ENCODE measurements at regions not wholly inside any gene's neighbourhood (a gene's known extent, or its start where the extent isn't known, plus 50 kb on each side); places are given as distances from the start of the nearest gene placed in this dataset.

GRCh38 chr18:52002600-52002999, 337.4 kb upstream of the DCC start:
- no peak for ATAC-seq
- no peak for TF ChIP-seq ARNTL (CRISPR knock-in tag; IDR thresholded peaks at IDR 0.05; ENCODE audit: borderline replicate concordance, low read depth)
- TF ChIP-seq, protein P1, sequence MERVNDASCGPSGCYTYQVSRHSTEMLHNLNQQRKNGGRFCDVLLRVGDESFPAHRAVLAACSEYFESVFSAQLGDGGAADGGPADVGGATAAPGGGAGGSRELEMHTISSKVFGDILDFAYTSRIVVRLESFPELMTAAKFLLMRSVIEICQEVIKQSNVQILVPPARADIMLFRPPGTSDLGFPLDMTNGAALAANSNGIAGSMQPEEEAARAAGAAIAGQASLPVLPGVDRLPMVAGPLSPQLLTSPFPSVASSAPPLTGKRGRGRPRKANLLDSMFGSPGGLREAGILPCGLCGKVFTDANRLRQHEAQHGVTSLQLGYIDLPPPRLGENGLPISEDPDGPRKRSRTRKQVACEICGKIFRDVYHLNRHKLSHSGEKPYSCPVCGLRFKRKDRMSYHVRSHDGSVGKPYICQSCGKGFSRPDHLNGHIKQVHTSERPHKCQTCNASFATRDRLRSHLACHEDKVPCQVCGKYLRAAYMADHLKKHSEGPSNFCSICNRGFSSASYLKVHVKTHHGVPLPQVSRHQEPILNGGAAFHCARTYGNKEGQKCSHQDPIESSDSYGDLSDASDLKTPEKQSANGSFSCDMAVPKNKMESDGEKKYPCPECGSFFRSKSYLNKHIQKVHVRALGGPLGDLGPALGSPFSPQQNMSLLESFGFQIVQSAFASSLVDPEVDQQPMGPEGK (CRISPR knock-in tag; IDR thresholded peaks at IDR 0.05; ENCODE audit: borderline replicate concordance) = no peak
- TF ChIP-seq RARB (CRISPR knock-in tag; IDR thresholded peaks at IDR 0.05) = no peak
- no peak for TF ChIP-seq PPARA (CRISPR knock-in tag; IDR thresholded peaks at IDR 0.05; ENCODE audit: borderline replicate concordance)
- TF ChIP-seq, protein P2, sequence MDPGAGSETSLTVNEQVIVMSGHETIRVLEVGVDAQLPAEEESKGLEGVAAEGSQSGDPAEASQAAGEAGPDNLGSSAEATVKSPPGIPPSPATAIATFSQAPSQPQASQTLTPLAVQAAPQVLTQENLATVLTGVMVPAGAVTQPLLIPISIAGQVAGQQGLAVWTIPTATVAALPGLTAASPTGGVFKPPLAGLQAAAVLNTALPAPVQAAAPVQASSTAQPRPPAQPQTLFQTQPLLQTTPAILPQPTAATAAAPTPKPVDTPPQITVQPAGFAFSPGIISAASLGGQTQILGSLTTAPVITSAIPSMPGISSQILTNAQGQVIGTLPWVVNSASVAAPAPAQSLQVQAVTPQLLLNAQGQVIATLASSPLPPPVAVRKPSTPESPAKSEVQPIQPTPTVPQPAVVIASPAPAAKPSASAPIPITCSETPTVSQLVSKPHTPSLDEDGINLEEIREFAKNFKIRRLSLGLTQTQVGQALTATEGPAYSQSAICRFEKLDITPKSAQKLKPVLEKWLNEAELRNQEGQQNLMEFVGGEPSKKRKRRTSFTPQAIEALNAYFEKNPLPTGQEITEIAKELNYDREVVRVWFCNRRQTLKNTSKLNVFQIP (CRISPR knock-in tag; IDR thresholded peaks at IDR 0.05; ENCODE audit: borderline replicate concordance, low read depth) = no peak
- TF ChIP-seq CSDC2 (CRISPR knock-in tag; IDR thresholded peaks at IDR 0.05) = no peak
- TF ChIP-seq, protein P3, sequence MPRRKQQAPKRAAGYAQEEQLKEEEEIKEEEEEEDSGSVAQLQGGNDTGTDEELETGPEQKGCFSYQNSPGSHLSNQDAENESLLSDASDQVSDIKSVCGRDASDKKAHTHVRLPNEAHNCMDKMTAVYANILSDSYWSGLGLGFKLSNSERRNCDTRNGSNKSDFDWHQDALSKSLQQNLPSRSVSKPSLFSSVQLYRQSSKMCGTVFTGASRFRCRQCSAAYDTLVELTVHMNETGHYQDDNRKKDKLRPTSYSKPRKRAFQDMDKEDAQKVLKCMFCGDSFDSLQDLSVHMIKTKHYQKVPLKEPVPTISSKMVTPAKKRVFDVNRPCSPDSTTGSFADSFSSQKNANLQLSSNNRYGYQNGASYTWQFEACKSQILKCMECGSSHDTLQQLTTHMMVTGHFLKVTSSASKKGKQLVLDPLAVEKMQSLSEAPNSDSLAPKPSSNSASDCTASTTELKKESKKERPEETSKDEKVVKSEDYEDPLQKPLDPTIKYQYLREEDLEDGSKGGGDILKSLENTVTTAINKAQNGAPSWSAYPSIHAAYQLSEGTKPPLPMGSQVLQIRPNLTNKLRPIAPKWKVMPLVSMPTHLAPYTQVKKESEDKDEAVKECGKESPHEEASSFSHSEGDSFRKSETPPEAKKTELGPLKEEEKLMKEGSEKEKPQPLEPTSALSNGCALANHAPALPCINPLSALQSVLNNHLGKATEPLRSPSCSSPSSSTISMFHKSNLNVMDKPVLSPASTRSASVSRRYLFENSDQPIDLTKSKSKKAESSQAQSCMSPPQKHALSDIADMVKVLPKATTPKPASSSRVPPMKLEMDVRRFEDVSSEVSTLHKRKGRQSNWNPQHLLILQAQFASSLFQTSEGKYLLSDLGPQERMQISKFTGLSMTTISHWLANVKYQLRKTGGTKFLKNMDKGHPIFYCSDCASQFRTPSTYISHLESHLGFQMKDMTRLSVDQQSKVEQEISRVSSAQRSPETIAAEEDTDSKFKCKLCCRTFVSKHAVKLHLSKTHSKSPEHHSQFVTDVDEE (CRISPR knock-in tag; IDR thresholded peaks at IDR 0.05) = no peak
- TF ChIP-seq CSRNP3 (CRISPR knock-in tag; IDR thresholded peaks at IDR 0.05) = no peak
- TF ChIP-seq OSR1 (CRISPR knock-in tag; IDR thresholded peaks at IDR 0.05) = no peak
- no peak for TF ChIP-seq ISL1 (CRISPR knock-in tag; IDR thresholded peaks at IDR 0.05)
- no peak for TF ChIP-seq GLIS3 (CRISPR knock-in tag; IDR thresholded peaks at IDR 0.05)
- no peak for TF ChIP-seq TOX (CRISPR knock-in tag; IDR thresholded peaks at IDR 0.05; ENCODE audit: borderline replicate concordance)
- TF ChIP-seq ZFP3 (CRISPR knock-in tag; IDR thresholded peaks at IDR 0.05) = no peak
- TF ChIP-seq ZNF8 (CRISPR knock-in tag; IDR thresholded peaks at IDR 0.05) = no peak
- TF ChIP-seq SNAI2 (CRISPR knock-in tag; IDR thresholded peaks at IDR 0.05) = no peak
- no peak for TF ChIP-seq ZNF565 (CRISPR knock-in tag; conservative IDR thresholded peaks at IDR 0.05; ENCODE audit: low read depth)
- no peak for TF ChIP-seq ZNF70 (CRISPR knock-in tag; IDR thresholded peaks at IDR 0.05)
- TF ChIP-seq ESRRG (CRISPR knock-in tag; IDR thresholded peaks at IDR 0.05) = no peak
- no peak for TF ChIP-seq ZFP30 (CRISPR knock-in tag; IDR thresholded peaks at IDR 0.05)

DNA sequence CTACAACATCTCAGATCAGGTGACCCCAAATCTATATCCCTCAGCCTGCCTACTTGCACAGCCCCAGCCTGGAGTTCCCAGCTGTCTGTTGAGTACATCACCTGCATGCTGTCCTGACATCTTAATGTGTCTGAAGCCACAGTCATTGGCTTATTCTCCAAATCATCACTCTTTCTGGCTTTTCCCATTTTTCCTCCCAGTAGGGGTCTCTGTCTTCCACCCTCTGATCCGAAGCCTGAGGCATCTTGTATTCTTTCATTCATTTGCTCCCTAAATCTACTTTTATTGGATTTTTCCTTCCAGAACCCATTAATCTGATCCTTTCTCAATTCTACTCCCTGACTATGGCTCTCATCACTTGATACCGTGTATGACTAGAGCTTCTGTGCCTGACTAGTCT, 332.9 kb upstream of the DCC start:
- no peak for ATAC-seq
- TF ChIP-seq, protein P3 (CRISPR knock-in tag; IDR thresholded peaks at IDR 0.05) = no peak
- no peak for TF ChIP-seq ZNF565 (CRISPR knock-in tag; conservative IDR thresholded peaks at IDR 0.05; ENCODE audit: low read depth)
- TF ChIP-seq ZNF70 (CRISPR knock-in tag; IDR thresholded peaks at IDR 0.05) = no peak
- no peak for TF ChIP-seq ZFP3 (CRISPR knock-in tag; IDR thresholded peaks at IDR 0.05)
- no peak for TF ChIP-seq ZFP30 (CRISPR knock-in tag; IDR thresholded peaks at IDR 0.05)

DNA sequence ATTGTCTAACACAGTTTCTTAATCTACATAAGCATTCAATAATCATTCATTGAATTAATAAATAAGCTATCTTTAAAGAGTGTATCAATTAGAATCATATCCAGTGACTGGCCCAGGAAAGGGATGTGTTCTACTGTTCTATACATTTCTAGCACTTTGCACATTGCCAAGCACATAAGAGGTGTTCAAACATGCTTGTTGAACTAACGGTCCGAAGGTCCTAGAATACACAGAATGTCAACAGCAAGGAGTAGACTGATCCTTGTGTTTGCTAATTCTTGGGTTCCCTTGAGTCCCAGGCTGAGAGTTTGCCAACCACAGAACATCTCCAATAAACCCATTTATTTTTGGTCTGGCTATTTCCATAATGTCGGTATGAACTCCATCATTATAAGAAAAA, 331.7 kb upstream of the DCC start:
- TF ChIP-seq, protein P1 (CRISPR knock-in tag; IDR thresholded peaks at IDR 0.05; ENCODE audit: borderline replicate concordance) = no peak
- TF ChIP-seq TCF4 (CRISPR knock-in tag; IDR thresholded peaks at IDR 0.05; ENCODE audit: borderline replicate concordance) = no peak
- TF ChIP-seq SNAI2 (CRISPR knock-in tag; IDR thresholded peaks at IDR 0.05) = no peak
- TF ChIP-seq, protein P2 (CRISPR knock-in tag; IDR thresholded peaks at IDR 0.05; ENCODE audit: borderline replicate concordance, low read depth) = no peak
- no peak for TF ChIP-seq ZNF70 (CRISPR knock-in tag; IDR thresholded peaks at IDR 0.05)
- no peak for TF ChIP-seq ZFP30 (CRISPR knock-in tag; IDR thresholded peaks at IDR 0.05)
- no peak for ATAC-seq

Data from SK-N-SH treated with all-trans-retinoic acid at 6 μM for 48 hours (cell line).